Panc1 (cell line): ENCODE measurements at regions not wholly inside any gene's neighbourhood (a gene's known extent, or its start where the extent isn't known, plus 50 kb on each side); places are given as distances from the start of the nearest gene placed in this dataset.

ENCODE experiments used
- ATAC-seq: fragments of 200-7000 bp; cut with Tn5 transposase; 2 replicates; pipeline ENCODE4 v1.9.1; 2020; ENCODE audit warnings: mild to moderate bottlenecking, moderate library complexity
- BruUV-seq: library from RNA; stranded (reverse); fragments of 400-500 nt; replicated peaks from 2 replicates; lab custom pipeline; 2021; lab: Mats Ljungman, UMichigan
- CTCF ChIA-PET: fragments of 300-600 bp; sonication (Branson Sonifier 250); formaldehyde crosslinking; loops from one replicate; lab custom pipeline; 2022; ENCODE audit warnings: antibody characterized with exemption; lab: Charles Lee
- POLR2A ChIA-PET: fragments of 300-600 bp; sonication (Branson Sonifier 250); formaldehyde crosslinking; loops from one replicate; lab custom pipeline; 2022; ENCODE audit warnings: antibody characterized with exemption; lab: Charles Lee
- DNase-seq: peaks from one replicate; pipeline ENCODE4 v3.0.0-alpha.2; 2010; ENCODE audit warnings: low read depth, low spot score
- H3K27ac ChIP-seq: 2 replicates; pipeline ENCODE4 v1.5.1; 2011; ENCODE audit warnings: mild to moderate bottlenecking, low read length, inconsistent platforms
- H3K27me3 ChIP-seq: fragments of 200-500 bp; sonication (Bioruptor generic); 2 replicates; pipeline ENCODE4 v1.6.0; 2014; ENCODE audit warnings: low read length, inconsistent platforms; ENCODE audit not compliant: control insufficient read depth, insufficient read depth
- H3K36me3 ChIP-seq: fragments of 200-500 bp; sonication (Bioruptor generic); 2 replicates; pipeline ENCODE4 v1.5.1; 2014; ENCODE audit warnings: inconsistent platforms, mild to moderate bottlenecking, low read length, moderate library complexity; ENCODE audit not compliant: control insufficient read depth, insufficient read depth
- H3K4me1 ChIP-seq: 2 replicates; pipeline ENCODE4 v1.5.1; 2011; ENCODE audit warnings: inconsistent platforms, mild to moderate bottlenecking, low read length, moderate library complexity; ENCODE audit not compliant: control insufficient read depth, insufficient read depth
- H3K4me3 ChIP-seq, 2 experiments: 2 replicates each; pipeline ENCODE4 v1.5.1; 2011 to 2012; ENCODE audit warnings: low read depth in 2 of 2, low read length in 2 of 2, mild to moderate bottlenecking in 2 of 2, inconsistent platforms in 1 of 2, moderate library complexity in 1 of 2
- H3K9me3 ChIP-seq: fragments of 200-500 bp; sonication (Bioruptor generic); 2 replicates; pipeline ENCODE4 v1.5.1; 2014; ENCODE audit warnings: low read depth, mild to moderate bottlenecking, inconsistent platforms, low read length, moderate library complexity; ENCODE audit not compliant: control insufficient read depth, insufficient read depth
- CTCF ChIP-seq: fragments of 450-650 bp; IDR thresholded peaks from 2 replicates; pipeline ENCODE4 v1.5.1; 2017; ENCODE audit warnings: mild to moderate bottlenecking
- POLR2AphosphoS5 ChIP-seq: IDR thresholded peaks from 2 replicates; pipeline ENCODE4 v1.6.1; 2012; ENCODE audit warnings: mild to moderate bottlenecking, low read depth, low read length, moderate library complexity
- REST ChIP-seq, 2 experiments: IDR thresholded peaks; 2 replicates each; pipeline ENCODE4 v1.6.1; 2011 to 2012; ENCODE audit warnings: low read depth in 2 of 2, control low read depth in 1 of 2, low read length in 1 of 2, mild to moderate bottlenecking in 1 of 2, moderate library complexity in 1 of 2; ENCODE audit not compliant: insufficient read depth in 1 of 2
- SIN3A ChIP-seq: IDR thresholded peaks from 2 replicates; pipeline ENCODE4 v1.6.1; 2012; ENCODE audit warnings: low read depth, mild to moderate bottlenecking, low read length, moderate library complexity, borderline replicate concordance; ENCODE audit not compliant: insufficient read depth
- TCF7L2 ChIP-seq: IDR thresholded peaks from 2 replicates; pipeline ENCODE4 v1.6.1; 2011; ENCODE audit warnings: mild to moderate bottlenecking, low read depth, low read length, inconsistent platforms
- in situ Hi-C: cut with HindIII; loops from 2 replicates; pipeline ENCODE4 v1.10.0; 2016; ENCODE audit warnings: low sequenced_read_pairs, low pct_unique_long_range_greater_than_20kb
- intact Hi-C: fragments of 100-400 bp; cut with micrococcal nuclease; formaldehyde crosslinking; loops from one replicate; pipeline ENCODE4 v1.10.0; 2022; ENCODE audit not compliant: unreplicated experiment

- DNase-seq (no peak), ATAC-seq (no peak)
- BruUV-seq = no TSS peak
- Histone ChIP-seq H3K36me3 (no peaks in the 10 kb centered on the region), H3K4me1 (no peaks in the 10 kb centered on the region), H3K9me3 (no peaks in the 10 kb centered on the region), H3K27me3 (peaks cover 3% of the 10 kb centered on the region; the same call in 1 of the 2 replicates), H3K4me3 (no peak overlapping the region), H3K27ac (no peak overlapping the region)
- TF ChIP-seq CTCF (no peak), TCF7L2 (no peak), REST (IDR thresholded peaks at IDR 0.05; ENCODE audit: insufficient read depth in 1 of 2, low read depth in 2 of 2, low read length in 1 of 2) (no peak), POLR2AphosphoS5 (no peak), SIN3A (no peak)
- ChIA-PET POLR2A (no interaction called here), CTCF (no interaction called here)
- intact Hi-C loops (no loop called here), in situ Hi-C loops (no loop called here)
Measured at GRCh38 chr3:135514060-135514448, 451.5 kb upstream of the PPP2R3A start.

- peak; percentile 40; the same call in 1 of the 2 replicates for TF ChIP-seq CTCF
- no peak for TF ChIP-seq REST (IDR thresholded peaks at IDR 0.05; ENCODE audit: insufficient read depth in 1 of 2, low read depth in 2 of 2, low read length in 1 of 2)
- no peak for TF ChIP-seq SIN3A
- Histone ChIP-seq H3K4me1 (no peaks in the 10 kb centered on the region), H3K27ac (no peak overlapping the region), H3K9me3 (no peaks in the 10 kb centered on the region), H3K36me3 (no peaks in the 10 kb centered on the region), H3K4me3 (no peak overlapping the region), H3K27me3 (peaks cover 8% of the 10 kb centered on the region; the same call in 1 of the 2 replicates)
- peak; percentile 51; the same call in 1 of the 2 replicates for ATAC-seq
- in situ Hi-C loops (no loop called here), intact Hi-C loops (no loop called here)
- DNase-seq = no peak
- ChIA-PET POLR2A (no interaction called here), CTCF (interaction anchor here (0.6 kb wide), 1 partner anchor 384 kb away, joined by 3 read pairs; no protein-coding TSS in a partner anchor)
- no TSS peak for BruUV-seq
Measured at GRCh38 chr3:135516143-135516542, 449.4 kb upstream of the PPP2R3A start.
